SK-N-SH treated with all-trans-retinoic acid at 6 μM for 48 hours (cell line): ENCODE measurements at regions not wholly inside any gene's neighbourhood (a gene's known extent, or its start where the extent isn't known, plus 50 kb on each side); places are given as distances from the start of the nearest gene placed in this dataset.

ENCODE experiments used
- GLIS3 ChIP-seq: fragments of 250-450 bp; sonication (Bioruptor Pico); IDR thresholded peaks from 2 replicates; pipeline ENCODE4 v1.5.0; 2020; ENCODE audit warnings: mild to moderate bottlenecking, moderate library complexity
- ZFP30 ChIP-seq: fragments of 450-650 bp; formaldehyde crosslinking; IDR thresholded peaks from 2 replicates; pipeline ENCODE4 v1.5.0; 2022; ENCODE audit warnings: mild to moderate bottlenecking, moderate library complexity
- TF ChIP-seq, protein P1 (sequence below): fragments of 250-450 bp; sonication (Bioruptor Pico); IDR thresholded peaks from 2 replicates; pipeline ENCODE4 v1.5.1; 2020; ENCODE audit warnings: low read depth, mild to moderate bottlenecking, moderate library complexity
- TF ChIP-seq, protein P2 (sequence below): fragments of 250-450 bp; sonication (Bioruptor Pico); IDR thresholded peaks from 2 replicates; pipeline ENCODE4 v1.8.0; 2020; ENCODE audit warnings: mild to moderate bottlenecking, moderate library complexity, borderline replicate concordance

DNA sequence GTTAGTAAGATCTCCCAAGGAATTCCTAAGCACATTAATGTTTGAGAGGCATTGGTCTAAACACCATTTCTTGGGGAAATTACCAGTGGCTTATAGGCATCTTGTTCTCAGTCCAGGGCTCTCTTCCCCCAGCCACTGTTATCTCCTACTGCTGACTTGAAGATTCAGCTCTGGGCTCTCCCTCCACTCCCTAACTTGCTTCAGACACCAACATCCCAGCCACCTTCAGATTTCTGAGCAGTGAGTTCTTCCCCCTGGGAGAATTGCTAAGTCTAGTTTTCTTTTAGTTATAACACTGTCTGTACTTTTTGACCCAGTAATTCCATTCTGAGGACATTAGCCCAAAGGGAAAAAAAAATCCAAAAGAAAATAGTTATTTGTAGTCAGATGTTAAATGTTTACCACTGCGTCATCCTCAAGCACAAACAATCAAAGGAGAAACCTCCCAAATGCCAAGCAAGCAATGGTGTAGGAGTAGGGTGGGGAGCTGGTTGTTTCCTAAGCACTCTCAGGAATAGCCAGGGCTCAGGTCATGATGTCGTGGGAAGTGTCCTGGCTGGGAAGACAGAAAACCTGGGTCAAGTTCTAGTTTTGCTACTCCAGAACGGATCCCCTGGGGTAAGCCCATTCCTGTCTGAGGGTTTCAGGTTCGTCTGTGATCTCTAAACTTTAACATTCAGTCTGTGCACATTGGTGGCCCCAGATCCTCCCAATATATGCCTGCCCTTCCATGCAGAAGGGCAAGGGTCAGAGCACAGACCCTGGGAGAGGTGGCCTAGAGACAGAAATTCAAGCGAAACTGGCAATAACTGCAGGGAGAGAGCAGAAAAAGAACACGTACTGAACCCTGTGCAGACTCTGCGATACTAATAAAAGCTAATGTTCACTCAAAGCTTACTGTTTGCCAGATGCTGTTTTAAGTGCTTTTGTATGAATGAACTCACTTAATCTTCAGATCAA lies 191.1 kb upstream of the FGGY start:
- TF ChIP-seq, protein P1, sequence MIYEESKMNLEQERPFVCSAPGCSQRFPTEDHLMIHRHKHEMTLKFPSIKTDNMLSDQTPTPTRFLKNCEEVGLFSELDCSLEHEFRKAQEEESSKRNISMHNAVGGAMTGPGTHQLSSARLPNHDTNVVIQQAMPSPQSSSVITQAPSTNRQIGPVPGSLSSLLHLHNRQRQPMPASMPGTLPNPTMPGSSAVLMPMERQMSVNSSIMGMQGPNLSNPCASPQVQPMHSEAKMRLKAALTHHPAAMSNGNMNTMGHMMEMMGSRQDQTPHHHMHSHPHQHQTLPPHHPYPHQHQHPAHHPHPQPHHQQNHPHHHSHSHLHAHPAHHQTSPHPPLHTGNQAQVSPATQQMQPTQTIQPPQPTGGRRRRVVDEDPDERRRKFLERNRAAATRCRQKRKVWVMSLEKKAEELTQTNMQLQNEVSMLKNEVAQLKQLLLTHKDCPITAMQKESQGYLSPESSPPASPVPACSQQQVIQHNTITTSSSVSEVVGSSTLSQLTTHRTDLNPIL, result no peak
- TF ChIP-seq GLIS3, result no peak
- TF ChIP-seq ZFP30 (CRISPR knock-in tag), result no peak
- TF ChIP-seq, protein P2, sequence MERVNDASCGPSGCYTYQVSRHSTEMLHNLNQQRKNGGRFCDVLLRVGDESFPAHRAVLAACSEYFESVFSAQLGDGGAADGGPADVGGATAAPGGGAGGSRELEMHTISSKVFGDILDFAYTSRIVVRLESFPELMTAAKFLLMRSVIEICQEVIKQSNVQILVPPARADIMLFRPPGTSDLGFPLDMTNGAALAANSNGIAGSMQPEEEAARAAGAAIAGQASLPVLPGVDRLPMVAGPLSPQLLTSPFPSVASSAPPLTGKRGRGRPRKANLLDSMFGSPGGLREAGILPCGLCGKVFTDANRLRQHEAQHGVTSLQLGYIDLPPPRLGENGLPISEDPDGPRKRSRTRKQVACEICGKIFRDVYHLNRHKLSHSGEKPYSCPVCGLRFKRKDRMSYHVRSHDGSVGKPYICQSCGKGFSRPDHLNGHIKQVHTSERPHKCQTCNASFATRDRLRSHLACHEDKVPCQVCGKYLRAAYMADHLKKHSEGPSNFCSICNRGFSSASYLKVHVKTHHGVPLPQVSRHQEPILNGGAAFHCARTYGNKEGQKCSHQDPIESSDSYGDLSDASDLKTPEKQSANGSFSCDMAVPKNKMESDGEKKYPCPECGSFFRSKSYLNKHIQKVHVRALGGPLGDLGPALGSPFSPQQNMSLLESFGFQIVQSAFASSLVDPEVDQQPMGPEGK (CRISPR knock-in tag), result no peak
